ENCODE measurements at regions not wholly inside any gene's neighbourhood (a gene's known extent, or its start where the extent isn't known, plus 50 kb on each side); places are given as distances from the start of the nearest gene placed in this dataset.

- no peak for DNase-seq
Measured at GRCh38 chr2:128770143-128771085, 451.7 kb upstream of the HS6ST1 start.

- DNase-seq: no peak
Measured at GRCh38 chr2:128771401-128771800, 452.7 kb upstream of the HS6ST1 start.

- DNase-seq: no peak
Measured at GRCh38 chr2:128772671-128773070, 454.0 kb upstream of the HS6ST1 start.

GRCh38 chr2:128773641-128774319 is 455.1 kb upstream of the HS6ST1 start:
- DNase-seq: no peak

- no peak for DNase-seq
Measured at GRCh38 chr2:128774320-128775216, 455.9 kb upstream of the HS6ST1 start.

GRCh38 chr2:128775217-128775913 is 456.7 kb upstream of the HS6ST1 start:
- DNase-seq: no peak

- no peak for DNase-seq
Measured at GRCh38 chr2:128775914-128776285, 457.2 kb upstream of the HS6ST1 start.

- no peak for DNase-seq
Measured at GRCh38 chr2:128776461-128777195, 458.0 kb upstream of the HS6ST1 start.

- no peak for DNase-seq
Measured at GRCh38 chr2:128777196-128778035, 458.7 kb upstream of the HS6ST1 start.

GRCh38 chr2:128778843-128779242 is 460.2 kb upstream of the HS6ST1 start:
- DNase-seq: no peak

- no peak for DNase-seq
Measured at GRCh38 chr2:128779301-128780095, 460.8 kb upstream of the HS6ST1 start.

- DNase-seq: no peak
Measured at GRCh38 chr2:128780434-128781080, 461.9 kb upstream of the HS6ST1 start.

GRCh38 chr2:128781166-128781565 is 462.5 kb upstream of the HS6ST1 start:
- no peak for DNase-seq

GRCh38 chr2:128781585-128782385 is 463.1 kb upstream of the HS6ST1 start:
- no peak for DNase-seq

- DNase-seq: no peak
Measured at GRCh38 chr2:128782411-128783192, 463.9 kb upstream of the HS6ST1 start.

GRCh38 chr2:128783193-128783671 is 464.6 kb upstream of the HS6ST1 start:
- DNase-seq: no peak

- no peak for DNase-seq
Measured at GRCh38 chr2:128783896-128784295, 465.2 kb upstream of the HS6ST1 start.

Data from stimulated activated CD4-positive, alpha-beta T cell treated with anti-CD3 and anti-CD28 coated beads, Interleukin-12 subunit alpha, Interleukin-12 subunit beta, amount 100 ng/mL, for 4 hours (primary cell).